GM12873 (cell line): ENCODE measurements at regions not wholly inside any gene's neighbourhood (a gene's known extent, or its start where the extent isn't known, plus 50 kb on each side); places are given as distances from the start of the nearest gene placed in this dataset.

Experiments used
- CTCF ChIP-seq: IDR thresholded peaks from 2 replicates; pipeline ENCODE4 v1.5.1; 2012; ENCODE audit warnings: low read depth, mild to moderate bottlenecking, moderate library complexity, low read length, control low read depth; ENCODE audit not compliant: insufficient read depth; ENCODE audit errors: missing control alignments

- no peak for TF ChIP-seq CTCF
Measured at GRCh38 chr10:21161647-21162046, 264.5 kb upstream of the NEBL start.

GRCh38 chr10:21161090-21161625 is 264.0 kb upstream of the NEBL start:
- TF ChIP-seq CTCF = no peak

GRCh38 chr10:21160116-21160515 is 263.0 kb upstream of the NEBL start:
- no peak for TF ChIP-seq CTCF

DNA sequence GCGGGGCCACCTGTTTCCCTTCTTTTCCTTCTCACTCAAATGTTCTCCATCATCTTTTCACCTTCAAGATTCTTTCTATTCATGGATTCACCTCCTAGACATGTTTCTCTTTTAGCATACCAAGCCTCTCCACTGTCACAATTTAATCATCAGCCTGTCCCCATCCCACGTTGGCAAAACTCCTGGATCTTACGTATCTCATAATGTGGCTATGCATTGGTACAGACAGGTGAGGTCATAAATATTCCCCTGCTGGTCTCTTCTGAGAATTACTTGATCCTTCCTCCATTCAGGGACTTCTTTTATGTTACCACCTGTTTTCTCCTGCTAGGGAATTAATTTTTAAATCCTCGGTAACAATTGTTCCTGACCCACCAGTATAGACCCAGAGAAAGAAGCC is 262.6 kb upstream of the NEBL start:
- TF ChIP-seq CTCF = no peak

DNA sequence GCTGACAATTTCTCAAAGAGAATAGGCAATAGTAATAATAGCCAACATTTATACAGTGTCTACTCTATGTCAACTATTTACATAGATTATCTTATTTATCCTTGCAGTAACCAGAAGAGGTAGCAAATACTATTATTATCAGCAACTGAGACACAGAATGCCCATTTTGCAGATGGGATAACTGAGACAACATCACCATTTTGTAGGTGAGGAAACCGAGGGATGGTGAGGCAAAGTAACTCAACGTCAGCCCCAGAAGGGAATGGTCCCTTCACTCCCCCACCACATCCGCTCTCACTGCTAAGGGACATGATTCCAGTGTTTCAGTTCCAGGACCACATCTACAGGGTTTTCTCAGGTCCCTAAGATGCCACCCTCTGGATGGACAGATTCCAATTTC is 261.2 kb upstream of the NEBL start:
- no peak for TF ChIP-seq CTCF

GRCh38 chr10:21157664-21158063 is 260.6 kb upstream of the NEBL start:
- TF ChIP-seq CTCF = no peak

DNA sequence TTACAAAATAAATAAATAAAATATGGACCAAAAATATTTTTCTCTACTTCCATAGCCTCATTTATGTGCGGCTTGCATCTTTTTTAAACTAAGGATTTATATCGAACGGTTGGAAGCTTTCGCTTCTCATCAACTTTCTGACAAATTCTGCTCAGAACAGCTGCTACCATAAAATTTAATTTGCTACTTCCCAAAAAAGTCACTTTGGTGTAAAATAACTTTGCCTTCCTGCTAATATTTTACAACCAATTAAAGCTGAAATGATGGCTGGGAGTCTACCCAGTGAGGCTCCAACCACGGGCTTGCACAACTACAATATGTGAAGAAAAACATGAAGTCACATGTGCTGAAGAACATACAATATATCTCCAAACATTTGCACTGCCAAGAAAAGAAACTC is 253.1 kb upstream of the NEBL start:
- TF ChIP-seq CTCF = no peak
